ENCODE measurements at regions not wholly inside any gene's neighbourhood (a gene's known extent, or its start where the extent isn't known, plus 50 kb on each side); places are given as distances from the start of the nearest gene placed in this dataset.

- DNase-seq (ENCODE audit: low spot score) (no peak), ATAC-seq (no peak), FAIRE-seq (no peak)
- no peak overlapping the region for H3K4me3 ChIP-seq (replicated peaks in 1 of 3; ENCODE audit: insufficient read depth in 1 of 3, low read depth in 2 of 3, low read length in 3 of 3)
- no TSS peak for BruUV-seq (replicated peaks)
- WGBS (ENCODE audit: low lambda C conversion rate), result 3% methylated on average over 1 of the region's 1 CpG
- H3K4me2 ChIP-seq (ENCODE audit: low read depth, low read length), result no peak overlapping the region
- intact Hi-C loops (cut with micrococcal nuclease; ENCODE audit: unreplicated experiment) (no loop called here), in situ Hi-C loops (cut with HindIII; ENCODE audit: extremely low pct_ligation_motif_present, low pct_unique_long_range_greater_than_20kb) (no loop called here)
- no peak overlapping the region for H3K9ac ChIP-seq (ENCODE audit: insufficient read depth, low read depth, low read length)
- H3K27me3 ChIP-seq (ENCODE audit: control insufficient read depth in 1 of 2, insufficient read depth in 2 of 2, low read length in 2 of 2), result no peaks in the 10 kb centered on the region
- CTCF ChIA-PET (ENCODE audit: low intra/inter-chr PET ratio, low total read pairs), result no interaction called here
- no peaks in the 10 kb centered on the region for H3K79me2 ChIP-seq (ENCODE audit: insufficient read depth, low read length)
- no peak overlapping the region for H2AFZ ChIP-seq (ENCODE audit: low read length)
- no peaks in the 10 kb centered on the region for H3K36me3 ChIP-seq (replicated peaks in 1 of 2; ENCODE audit: control insufficient read depth in 1 of 2, insufficient read depth in 2 of 2, low read length in 2 of 2)
- POLR2A ChIA-PET, result no interaction called here
- no peak for TF ChIP-seq ZNF670 (CRISPR knock-in tag; IDR thresholded peaks at IDR 0.05; ENCODE audit: borderline replicate concordance)
- TF ChIP-seq, protein P1, sequence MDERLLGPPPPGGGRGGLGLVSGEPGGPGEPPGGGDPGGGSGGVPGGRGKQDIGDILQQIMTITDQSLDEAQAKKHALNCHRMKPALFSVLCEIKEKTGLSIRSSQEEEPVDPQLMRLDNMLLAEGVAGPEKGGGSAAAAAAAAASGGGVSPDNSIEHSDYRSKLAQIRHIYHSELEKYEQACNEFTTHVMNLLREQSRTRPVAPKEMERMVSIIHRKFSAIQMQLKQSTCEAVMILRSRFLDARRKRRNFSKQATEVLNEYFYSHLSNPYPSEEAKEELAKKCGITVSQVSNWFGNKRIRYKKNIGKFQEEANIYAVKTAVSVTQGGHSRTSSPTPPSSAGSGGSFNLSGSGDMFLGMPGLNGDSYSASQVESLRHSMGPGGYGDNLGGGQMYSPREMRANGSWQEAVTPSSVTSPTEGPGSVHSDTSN (CRISPR knock-in tag; IDR thresholded peaks at IDR 0.05), result no peak
- H3K9me3 ChIP-seq (ENCODE audit: low read length), result no peaks in the 10 kb centered on the region
- H4K20me1 ChIP-seq (ENCODE audit: insufficient read depth, low read length), result no peaks in the 10 kb centered on the region
- no peak overlapping the region for H3K27ac ChIP-seq (ENCODE audit: extremely low read length, insufficient read depth, low read length)
- no peaks in the 10 kb centered on the region for H3K4me1 ChIP-seq (ENCODE audit: insufficient read depth, low read length)
Measured at GRCh38 chr5:145242551-145242950, 592.6 kb downstream of the PRELID2 start.

DNA sequence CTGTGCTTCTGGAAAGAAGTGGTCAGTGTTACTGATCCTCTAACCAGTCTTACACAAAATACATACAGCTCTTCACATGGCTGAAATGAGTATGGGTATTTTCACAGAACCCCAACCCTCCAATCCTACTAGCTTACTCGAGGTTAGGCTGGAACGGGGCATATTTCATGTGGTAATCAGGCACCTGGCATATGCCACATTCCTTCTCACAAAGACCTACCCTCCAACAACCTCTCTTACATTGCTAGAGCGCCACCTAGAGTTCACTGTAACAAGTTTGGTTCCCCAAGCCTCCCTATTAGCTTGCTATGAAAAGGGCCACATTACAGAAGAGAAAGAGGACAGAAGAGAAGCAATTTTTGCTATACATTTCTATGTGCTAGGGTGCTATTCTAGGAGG, 597.3 kb downstream of the PRELID2 start:
- H3K4me3 ChIP-seq (replicated peaks in 1 of 3; ENCODE audit: insufficient read depth in 1 of 3, low read depth in 2 of 3, low read length in 3 of 3), result no peak overlapping the region
- H3K27me3 ChIP-seq (ENCODE audit: control insufficient read depth in 1 of 2, insufficient read depth in 2 of 2, low read length in 2 of 2), result no peaks in the 10 kb centered on the region
- no peaks in the 10 kb centered on the region for H3K79me2 ChIP-seq (ENCODE audit: insufficient read depth, low read length)
- no peaks in the 10 kb centered on the region for H4K20me1 ChIP-seq (ENCODE audit: insufficient read depth, low read length)
- no peaks in the 10 kb centered on the region for H3K9me3 ChIP-seq (ENCODE audit: low read length)
- peak; percentile 50 for DNase-seq (ENCODE audit: low spot score)
- in situ Hi-C loops (cut with HindIII; ENCODE audit: extremely low pct_ligation_motif_present, low pct_unique_long_range_greater_than_20kb), result loop anchor here (10.0 kb wide), 1 partner anchor 1033 kb away; no protein-coding TSS in a partner anchor
- intact Hi-C loops (cut with micrococcal nuclease; ENCODE audit: unreplicated experiment), result loop anchor here (5.0 to 10.0 kb wide), 2 partner anchors 771 to 903 kb away; no protein-coding TSS in a partner anchor
- CTCF ChIA-PET (ENCODE audit: low intra/inter-chr PET ratio, low total read pairs), result interaction anchor here (1.6 kb wide), 1 partner anchor 1034 kb away, joined by 13 read pairs; no protein-coding TSS in a partner anchor
- FAIRE-seq, result peak; percentile 62
- no peak overlapping the region for H3K27ac ChIP-seq (ENCODE audit: extremely low read length, insufficient read depth, low read length)
- H3K4me2 ChIP-seq (ENCODE audit: low read depth, low read length), result no peak overlapping the region
- no peak overlapping the region for H3K9ac ChIP-seq (ENCODE audit: insufficient read depth, low read depth, low read length)
- WGBS (ENCODE audit: low lambda C conversion rate), result 0% methylated on average over 3 of the region's 3 CpGs
- POLR2A ChIA-PET, result no interaction called here
- peak; percentile 88 for ATAC-seq
- TF ChIP-seq ZNF101 (CRISPR knock-in tag; IDR thresholded peaks at IDR 0.05; ENCODE audit: borderline replicate concordance, low read depth) (no peak), CTCF (CRISPR knock-in tag; IDR thresholded peaks at IDR 0.05) (peak; percentile 76), SMC3 (IDR thresholded peaks at IDR 0.05; ENCODE audit: low read length) (peak; percentile 34; the same call in 1 of the 2 replicates), RAD21 (CRISPR knock-in tag; IDR thresholded peaks at IDR 0.05) (peak; percentile 38; the same call in 1 of the 2 replicates), STAG1 (CRISPR knock-in tag; IDR thresholded peaks at IDR 0.05) (peak; percentile 71)
- no TSS peak for BruUV-seq (replicated peaks)
- H2AFZ ChIP-seq (ENCODE audit: low read length), result no peak overlapping the region
- no peaks in the 10 kb centered on the region for H3K4me1 ChIP-seq (ENCODE audit: insufficient read depth, low read length)
- H3K36me3 ChIP-seq (replicated peaks in 1 of 2; ENCODE audit: control insufficient read depth in 1 of 2, insufficient read depth in 2 of 2, low read length in 2 of 2), result no peaks in the 10 kb centered on the region

All from HepG2 (cell line).